Type B pancreatic cell (in vitro differentiated cells): ENCODE measurements at regions not wholly inside any gene's neighbourhood (a gene's known extent, or its start where the extent isn't known, plus 50 kb on each side); places are given as distances from the start of the nearest gene placed in this dataset.

Experiments
- DNase-seq: peaks from one replicate; pipeline ENCODE4 v3.0.0; 2021; ENCODE audit warnings: mixed read lengths; ENCODE audit not compliant: unreplicated experiment; ENCODE audit errors: extremely low spot score
- H3K27ac Mint-ChIP-seq: 2 replicates; pipeline ENCODE4 v1.8.0; 2021; ENCODE audit warnings: mild to moderate bottlenecking, mixed read lengths
- H3K27me3 Mint-ChIP-seq: 2 replicates; pipeline ENCODE4 v1.8.0; 2021; ENCODE audit warnings: mixed read lengths
- H3K36me3 Mint-ChIP-seq: 2 replicates; pipeline ENCODE4 v1.8.0; 2021; ENCODE audit warnings: mixed read lengths
- H3K4me1 Mint-ChIP-seq: one replicate; pipeline ENCODE4 v1.8.0; 2021; ENCODE audit warnings: mixed read lengths; ENCODE audit not compliant: unreplicated experiment
- H3K4me3 Mint-ChIP-seq: 2 replicates; pipeline ENCODE4 v1.8.0; 2021; ENCODE audit warnings: mild to moderate bottlenecking, mixed read lengths
- H3K9me3 Mint-ChIP-seq: 2 replicates; pipeline ENCODE4 v1.8.0; 2021; ENCODE audit warnings: mixed read lengths
- TF ChIP-seq, protein P1 (sequence below): fragments of 200-600 bp; sonication (generic); conservative IDR thresholded peaks from 2 replicates; pipeline ENCODE4 v1.5.0; 2021; ENCODE audit warnings: antibody characterized with exemption, mild to moderate bottlenecking

DNA sequence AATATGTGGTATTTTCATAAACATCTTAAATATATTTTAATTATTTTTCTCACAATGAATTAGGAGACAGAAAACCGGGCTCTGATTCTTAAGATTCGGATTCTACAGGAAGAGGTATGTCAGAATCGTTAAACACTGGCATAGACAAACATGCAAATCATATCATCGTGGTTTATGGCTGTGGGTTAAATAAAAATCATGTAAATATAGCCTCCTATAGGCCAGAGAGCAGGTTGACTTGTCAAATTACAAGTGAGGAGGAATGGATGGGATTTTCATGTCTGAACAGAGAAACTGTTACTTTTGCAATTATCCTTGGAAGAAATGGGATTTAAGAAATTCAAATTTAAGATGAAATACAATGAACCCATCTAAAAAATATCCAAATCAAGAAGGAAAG is 74.9 kb upstream of the BCAT1 start:
- Mint-ChIP-seq H3K36me3 (peaks cover 5% of the 10 kb centered on the region), H3K4me1 (no peaks in the 10 kb centered on the region), H3K9me3 (peaks cover 10% of the 10 kb centered on the region), H3K4me3 (no peak overlapping the region), H3K27ac (no peak overlapping the region), H3K27me3 (no peaks in the 10 kb centered on the region)
- no peak for DNase-seq
- TF ChIP-seq, protein P1, sequence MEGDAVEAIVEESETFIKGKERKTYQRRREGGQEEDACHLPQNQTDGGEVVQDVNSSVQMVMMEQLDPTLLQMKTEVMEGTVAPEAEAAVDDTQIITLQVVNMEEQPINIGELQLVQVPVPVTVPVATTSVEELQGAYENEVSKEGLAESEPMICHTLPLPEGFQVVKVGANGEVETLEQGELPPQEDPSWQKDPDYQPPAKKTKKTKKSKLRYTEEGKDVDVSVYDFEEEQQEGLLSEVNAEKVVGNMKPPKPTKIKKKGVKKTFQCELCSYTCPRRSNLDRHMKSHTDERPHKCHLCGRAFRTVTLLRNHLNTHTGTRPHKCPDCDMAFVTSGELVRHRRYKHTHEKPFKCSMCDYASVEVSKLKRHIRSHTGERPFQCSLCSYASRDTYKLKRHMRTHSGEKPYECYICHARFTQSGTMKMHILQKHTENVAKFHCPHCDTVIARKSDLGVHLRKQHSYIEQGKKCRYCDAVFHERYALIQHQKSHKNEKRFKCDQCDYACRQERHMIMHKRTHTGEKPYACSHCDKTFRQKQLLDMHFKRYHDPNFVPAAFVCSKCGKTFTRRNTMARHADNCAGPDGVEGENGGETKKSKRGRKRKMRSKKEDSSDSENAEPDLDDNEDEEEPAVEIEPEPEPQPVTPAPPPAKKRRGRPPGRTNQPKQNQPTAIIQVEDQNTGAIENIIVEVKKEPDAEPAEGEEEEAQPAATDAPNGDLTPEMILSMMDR = no peak

DNA sequence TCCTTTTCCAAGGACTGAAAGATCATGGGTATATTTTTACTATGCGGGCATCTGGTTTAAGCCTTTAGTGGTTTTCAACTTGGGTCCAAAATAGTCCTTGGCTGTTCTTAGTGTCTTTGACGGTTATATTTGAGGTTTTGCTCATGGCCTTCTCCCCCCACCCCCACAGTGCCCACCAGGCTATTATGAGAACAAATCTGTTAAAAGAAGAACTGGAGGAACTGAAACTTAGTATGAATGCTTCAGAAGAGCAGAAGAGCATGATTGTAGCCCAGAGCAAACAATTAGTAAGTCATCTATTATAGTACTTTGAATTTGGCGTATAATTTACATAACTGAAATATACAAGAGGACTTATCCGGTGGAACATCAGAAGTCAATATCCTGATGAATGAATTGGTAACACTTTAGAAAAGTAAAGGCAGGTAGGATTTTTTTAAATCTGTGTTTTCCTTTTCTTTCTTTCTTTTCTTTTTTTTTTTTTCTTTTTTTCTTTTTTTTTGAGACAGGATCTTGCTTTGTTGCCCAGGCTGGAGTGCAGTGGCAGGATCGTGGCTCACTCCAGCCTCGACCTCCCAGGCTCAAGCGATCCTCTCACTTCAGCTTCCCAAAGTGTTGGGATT is 71.8 kb upstream of the BCAT1 start:
- no peak for DNase-seq
- H3K9me3 Mint-ChIP-seq = peaks cover 13% of the 10 kb centered on the region
- no peaks in the 10 kb centered on the region for H3K4me1 Mint-ChIP-seq
- TF ChIP-seq, protein P1 = no peak
- peaks cover 5% of the 10 kb centered on the region for H3K36me3 Mint-ChIP-seq
- H3K27ac Mint-ChIP-seq = no peak overlapping the region
- no peak overlapping the region for H3K4me3 Mint-ChIP-seq
- peaks cover 2% of the 10 kb centered on the region for H3K27me3 Mint-ChIP-seq

DNA sequence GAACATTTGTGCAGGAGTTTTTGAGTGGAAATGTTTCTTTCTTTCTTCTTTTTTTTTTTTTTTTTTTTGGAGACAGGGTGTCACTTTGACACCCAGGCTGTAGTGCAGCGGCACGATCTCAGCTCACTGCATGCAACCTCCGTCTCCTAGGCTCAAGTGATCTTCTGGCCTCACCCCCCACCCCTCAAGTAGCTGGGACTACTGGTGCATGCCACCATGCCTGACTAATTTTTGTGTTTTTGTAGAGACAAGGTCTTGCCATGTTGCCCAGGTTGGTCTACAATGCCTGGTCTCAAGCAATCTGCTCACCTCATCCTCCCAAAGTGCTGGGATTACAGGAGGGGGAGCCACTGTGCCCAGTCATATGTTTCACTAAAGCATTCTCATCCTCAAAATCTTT is 69.2 kb upstream of the BCAT1 start:
- Mint-ChIP-seq H3K36me3 (peaks cover 5% of the 10 kb centered on the region), H3K4me3 (no peak overlapping the region), H3K9me3 (peaks cover 13% of the 10 kb centered on the region), H3K27ac (no peak overlapping the region), H3K27me3 (peaks cover 2% of the 10 kb centered on the region), H3K4me1 (no peaks in the 10 kb centered on the region)
- no peak for DNase-seq
- TF ChIP-seq, protein P1 = no peak

DNA sequence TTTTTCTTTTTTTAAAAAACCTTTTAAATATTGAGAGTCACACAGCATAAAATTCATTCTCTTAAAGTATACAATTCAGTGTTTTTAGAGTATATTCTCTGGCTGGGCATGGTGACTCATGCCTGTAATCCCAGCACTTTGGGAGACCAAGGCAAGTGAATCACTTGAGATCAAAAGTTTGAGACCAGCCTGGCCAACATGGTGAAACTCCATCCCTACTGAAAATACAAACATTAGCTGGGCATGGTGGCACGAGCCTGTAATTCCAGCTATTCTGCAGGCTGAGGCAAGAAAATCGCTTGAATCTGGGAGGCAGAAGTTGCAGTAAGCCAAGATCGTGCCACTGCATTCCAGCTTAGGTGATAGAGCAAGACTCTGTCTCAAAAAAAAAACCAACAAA is 68.4 kb upstream of the BCAT1 start:
- no peak overlapping the region for H3K27ac Mint-ChIP-seq
- H3K4me1 Mint-ChIP-seq = no peaks in the 10 kb centered on the region
- H3K4me3 Mint-ChIP-seq = no peak overlapping the region
- no peak for DNase-seq
- peaks cover 2% of the 10 kb centered on the region for H3K27me3 Mint-ChIP-seq
- H3K9me3 Mint-ChIP-seq = peaks cover 13% of the 10 kb centered on the region
- H3K36me3 Mint-ChIP-seq = peaks cover 5% of the 10 kb centered on the region
- TF ChIP-seq, protein P1 = no peak

DNA sequence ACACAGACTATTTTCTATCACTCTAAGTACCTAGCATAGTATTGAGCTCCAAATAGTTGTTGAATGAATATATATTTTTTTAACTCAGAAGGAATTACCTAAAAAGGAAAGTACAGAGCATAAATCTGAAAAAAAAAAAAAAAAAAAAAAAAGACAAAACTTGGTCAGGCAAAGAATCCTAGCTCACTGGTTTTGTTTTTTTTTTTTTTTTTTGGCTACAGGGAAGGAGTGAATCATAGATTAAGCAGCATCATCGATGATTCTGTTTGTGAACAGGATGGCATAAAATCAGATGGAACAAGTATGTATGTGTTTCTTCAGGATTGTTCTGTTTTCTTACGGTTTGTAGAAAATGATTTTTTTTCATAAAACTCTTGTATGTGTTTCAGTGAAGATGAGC is 66.1 kb upstream of the BCAT1 start:
- Mint-ChIP-seq H3K27ac (no peak overlapping the region), H3K36me3 (no peaks in the 10 kb centered on the region), H3K4me1 (no peaks in the 10 kb centered on the region), H3K27me3 (peaks cover 2% of the 10 kb centered on the region), H3K4me3 (no peak overlapping the region), H3K9me3 (peaks cover 10% of the 10 kb centered on the region)
- TF ChIP-seq, protein P1 = no peak
- no peak for DNase-seq

DNA sequence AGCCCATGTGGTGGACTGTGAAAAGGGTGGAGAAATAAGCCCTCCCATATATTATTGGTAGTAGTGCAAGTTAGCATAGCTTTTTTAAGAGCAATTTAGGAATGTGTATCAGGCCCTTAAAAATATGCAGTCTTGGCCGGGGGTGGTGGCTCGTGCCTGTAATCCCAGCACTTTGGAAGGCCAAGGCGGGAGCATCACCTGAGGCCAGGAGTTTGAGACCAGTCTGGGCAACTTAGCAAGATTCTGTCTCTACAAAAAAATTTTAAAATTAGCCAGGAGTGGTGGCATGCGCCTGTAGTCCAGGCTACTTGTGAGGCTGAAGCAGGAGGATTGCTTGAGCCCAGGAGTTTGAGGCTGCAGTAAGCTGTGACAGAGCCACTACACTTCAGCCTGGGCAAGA is 64.2 kb upstream of the BCAT1 start:
- Mint-ChIP-seq H3K4me3 (no peak overlapping the region), H3K27me3 (peaks cover 2% of the 10 kb centered on the region), H3K4me1 (no peaks in the 10 kb centered on the region), H3K27ac (no peak overlapping the region), H3K9me3 (no peaks in the 10 kb centered on the region), H3K36me3 (no peaks in the 10 kb centered on the region)
- TF ChIP-seq, protein P1 = no peak
- no peak for DNase-seq
